Type B pancreatic cell (in vitro differentiated cells): ENCODE measurements at regions not wholly inside any gene's neighbourhood (a gene's known extent, or its start where the extent isn't known, plus 50 kb on each side); places are given as distances from the start of the nearest gene placed in this dataset.
"Not testable (repeated sequence)": the region's sequence is repeated elsewhere in the genome, so short reads cannot be mapped to it uniquely, and the experiment has no call there.

Source experiments
- DNase-seq: peaks from one replicate; pipeline ENCODE4 v3.0.0; 2021; ENCODE audit warnings: mixed read lengths; ENCODE audit not compliant: unreplicated experiment; ENCODE audit errors: extremely low spot score
- H3K27ac Mint-ChIP-seq: 2 replicates; pipeline ENCODE4 v1.8.0; 2021; ENCODE audit warnings: mild to moderate bottlenecking, mixed read lengths
- H3K27me3 Mint-ChIP-seq: 2 replicates; pipeline ENCODE4 v1.8.0; 2021; ENCODE audit warnings: mixed read lengths
- H3K36me3 Mint-ChIP-seq: 2 replicates; pipeline ENCODE4 v1.8.0; 2021; ENCODE audit warnings: mixed read lengths
- H3K4me1 Mint-ChIP-seq: one replicate; pipeline ENCODE4 v1.8.0; 2021; ENCODE audit warnings: mixed read lengths; ENCODE audit not compliant: unreplicated experiment
- H3K4me3 Mint-ChIP-seq: 2 replicates; pipeline ENCODE4 v1.8.0; 2021; ENCODE audit warnings: mild to moderate bottlenecking, mixed read lengths
- H3K9me3 Mint-ChIP-seq: 2 replicates; pipeline ENCODE4 v1.8.0; 2021; ENCODE audit warnings: mixed read lengths
- TF ChIP-seq, protein P1 (sequence below): fragments of 200-600 bp; sonication (generic); conservative IDR thresholded peaks from 2 replicates; pipeline ENCODE4 v1.5.0; 2021; ENCODE audit warnings: antibody characterized with exemption, mild to moderate bottlenecking

DNA sequence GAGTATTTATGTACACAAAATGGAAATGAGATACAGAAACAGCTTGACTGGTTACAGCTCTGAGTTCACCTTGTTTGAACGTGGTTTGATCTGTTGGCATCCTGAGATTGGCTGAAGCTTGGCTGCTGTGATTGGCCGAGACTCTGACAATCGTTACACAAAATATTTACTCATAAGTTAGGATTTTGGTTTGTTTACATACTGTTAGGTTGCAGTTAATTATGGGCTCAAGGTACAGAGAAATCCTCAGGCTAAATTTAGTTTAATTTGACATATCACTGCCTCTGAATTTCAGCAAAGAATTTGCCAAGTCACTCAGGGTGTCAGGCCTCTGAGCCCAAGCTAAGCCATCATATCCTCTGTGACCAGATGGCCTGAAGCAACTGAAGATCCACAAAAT lies 227.3 kb downstream of the COPRS start:
- H3K9me3 Mint-ChIP-seq = no peaks in the 10 kb centered on the region
- H3K36me3 Mint-ChIP-seq = no peaks in the 10 kb centered on the region

DNA sequence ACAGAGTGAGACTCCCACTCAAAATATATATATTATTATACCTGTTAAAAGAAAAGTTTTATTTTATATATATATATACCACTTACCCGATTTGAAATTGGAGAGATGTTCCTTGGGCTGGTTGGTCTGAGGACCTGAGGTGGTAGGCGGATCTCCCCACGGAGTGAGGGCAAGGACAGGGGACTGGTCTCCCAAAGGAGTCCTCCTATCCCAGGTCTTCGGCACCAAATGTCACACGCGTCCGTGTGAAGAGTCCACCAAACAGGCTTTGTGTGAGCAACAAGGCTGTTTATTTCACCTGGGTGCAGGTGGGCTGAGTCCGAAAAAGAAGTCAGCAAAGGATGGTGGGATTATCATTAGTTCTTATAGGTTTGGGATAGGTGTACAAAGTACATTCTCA lies 228.2 kb downstream of the COPRS start:
- not testable (repeated sequence) for H3K4me1 Mint-ChIP-seq, H3K27ac Mint-ChIP-seq, H3K36me3 Mint-ChIP-seq, H3K9me3 Mint-ChIP-seq, DNase-seq, H3K4me3 Mint-ChIP-seq
- peaks cover 10% of the 10 kb centered on the region for H3K27me3 Mint-ChIP-seq

More for the DNA sequence above, 227.3 kb downstream of the COPRS start:
- H3K4me3 Mint-ChIP-seq = no peak overlapping the region
- H3K27ac Mint-ChIP-seq = no peak overlapping the region
- TF ChIP-seq, protein P1, sequence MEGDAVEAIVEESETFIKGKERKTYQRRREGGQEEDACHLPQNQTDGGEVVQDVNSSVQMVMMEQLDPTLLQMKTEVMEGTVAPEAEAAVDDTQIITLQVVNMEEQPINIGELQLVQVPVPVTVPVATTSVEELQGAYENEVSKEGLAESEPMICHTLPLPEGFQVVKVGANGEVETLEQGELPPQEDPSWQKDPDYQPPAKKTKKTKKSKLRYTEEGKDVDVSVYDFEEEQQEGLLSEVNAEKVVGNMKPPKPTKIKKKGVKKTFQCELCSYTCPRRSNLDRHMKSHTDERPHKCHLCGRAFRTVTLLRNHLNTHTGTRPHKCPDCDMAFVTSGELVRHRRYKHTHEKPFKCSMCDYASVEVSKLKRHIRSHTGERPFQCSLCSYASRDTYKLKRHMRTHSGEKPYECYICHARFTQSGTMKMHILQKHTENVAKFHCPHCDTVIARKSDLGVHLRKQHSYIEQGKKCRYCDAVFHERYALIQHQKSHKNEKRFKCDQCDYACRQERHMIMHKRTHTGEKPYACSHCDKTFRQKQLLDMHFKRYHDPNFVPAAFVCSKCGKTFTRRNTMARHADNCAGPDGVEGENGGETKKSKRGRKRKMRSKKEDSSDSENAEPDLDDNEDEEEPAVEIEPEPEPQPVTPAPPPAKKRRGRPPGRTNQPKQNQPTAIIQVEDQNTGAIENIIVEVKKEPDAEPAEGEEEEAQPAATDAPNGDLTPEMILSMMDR = no peak
- DNase-seq = no peak
- H3K4me1 Mint-ChIP-seq = no peaks in the 10 kb centered on the region
- peaks cover 10% of the 10 kb centered on the region for H3K27me3 Mint-ChIP-seq

- Mint-ChIP-seq H3K27me3 (peaks cover 10% of the 10 kb centered on the region), H3K36me3 (no peaks in the 10 kb centered on the region), H3K9me3 (peaks cover 4% of the 10 kb centered on the region), H3K27ac (no peak overlapping the region), H3K4me3 (no peak overlapping the region), H3K4me1 (no peaks in the 10 kb centered on the region)
- no peak for DNase-seq
- TF ChIP-seq, protein P1 = no peak
These were observed 229.2 kb downstream of the COPRS start for GRCh38 chr17:31629696-31630470.

DNA sequence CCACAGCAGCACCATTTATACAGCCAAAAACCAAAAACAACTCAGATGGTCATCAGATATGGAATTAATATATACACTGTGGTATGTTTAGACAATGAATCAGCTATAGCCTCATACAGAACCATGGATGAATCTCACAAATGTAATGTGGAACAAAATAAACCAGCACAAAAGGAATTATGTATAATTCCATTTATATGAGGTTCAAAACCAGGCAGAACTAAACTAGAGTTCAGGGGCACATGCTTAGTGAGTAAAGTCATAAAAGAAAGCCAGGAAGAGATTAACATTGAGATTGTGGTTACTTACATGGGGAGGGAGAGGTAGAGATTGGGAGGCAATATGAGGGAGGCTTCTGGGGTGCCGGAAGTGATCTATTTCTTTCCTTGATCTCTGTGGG lies 231.1 kb downstream of the COPRS start:
- H3K27ac Mint-ChIP-seq = no peak overlapping the region
- no peak overlapping the region for H3K4me3 Mint-ChIP-seq
- DNase-seq = no peak
- H3K27me3 Mint-ChIP-seq = peaks cover 10% of the 10 kb centered on the region
- TF ChIP-seq, protein P1 = no peak
- H3K36me3 Mint-ChIP-seq = no peaks in the 10 kb centered on the region
- peaks cover 4% of the 10 kb centered on the region for H3K9me3 Mint-ChIP-seq
- H3K4me1 Mint-ChIP-seq = no peaks in the 10 kb centered on the region

DNA sequence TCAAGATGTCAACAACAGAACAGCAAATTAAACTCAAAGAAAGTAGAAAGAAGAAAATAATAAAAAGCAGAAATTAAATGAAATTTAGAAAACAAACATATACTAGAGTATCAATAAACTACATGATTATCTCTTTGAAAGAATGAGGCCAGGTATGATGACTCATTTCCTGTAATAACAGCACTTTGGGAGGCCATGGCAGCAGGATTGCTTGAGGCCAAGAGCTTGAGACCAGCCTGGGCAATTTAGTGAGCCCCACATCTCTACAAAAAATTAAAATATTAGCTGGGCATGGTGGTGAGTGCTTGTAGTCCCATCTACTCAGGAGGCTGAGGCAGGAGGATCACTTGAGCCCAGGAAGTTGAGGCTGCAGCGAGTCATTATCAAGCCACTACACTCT lies 232.5 kb downstream of the RAB11FIP4 start:
- no peak for DNase-seq
- Mint-ChIP-seq H3K4me1 (no peaks in the 10 kb centered on the region), H3K9me3 (peaks cover 4% of the 10 kb centered on the region), H3K36me3 (no peaks in the 10 kb centered on the region), H3K27me3 (peaks cover 8% of the 10 kb centered on the region), H3K4me3 (no peak overlapping the region), H3K27ac (no peak overlapping the region)
- TF ChIP-seq, protein P1 = no peak

DNA sequence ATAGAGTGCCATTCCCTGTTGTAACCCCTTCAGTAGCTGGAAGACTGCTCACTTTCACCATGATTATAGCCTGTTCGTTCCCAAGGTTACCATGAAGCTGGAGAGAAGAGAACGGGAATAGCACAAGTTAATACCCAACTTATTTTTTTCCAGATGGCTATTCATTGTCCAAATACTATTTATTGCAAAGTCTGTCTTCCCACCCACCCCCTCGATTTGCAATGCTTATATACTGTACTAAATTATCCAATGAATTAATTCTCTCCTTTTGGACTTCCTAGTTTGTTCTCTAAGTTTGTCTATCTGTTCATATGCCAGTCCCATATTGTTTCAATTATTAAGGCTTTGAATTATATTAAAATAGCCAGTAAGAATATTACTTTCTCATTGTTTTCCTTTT lies 231.0 kb downstream of the RAB11FIP4 start:
- H3K36me3 Mint-ChIP-seq = no peaks in the 10 kb centered on the region
- no peak overlapping the region for H3K27ac Mint-ChIP-seq
- no peak overlapping the region for H3K4me3 Mint-ChIP-seq
- no peak for DNase-seq
- TF ChIP-seq, protein P1 = no peak
- H3K4me1 Mint-ChIP-seq = no peaks in the 10 kb centered on the region
- no peaks in the 10 kb centered on the region for H3K27me3 Mint-ChIP-seq
- peaks cover 4% of the 10 kb centered on the region for H3K9me3 Mint-ChIP-seq
